Kidney glomerular epithelial cell (primary cell): ENCODE measurements at regions not wholly inside any gene's neighbourhood (a gene's known extent, or its start where the extent isn't known, plus 50 kb on each side); places are given as distances from the start of the nearest gene placed in this dataset.
"Not testable (repeated sequence)": the region's sequence is repeated elsewhere in the genome, so short reads cannot be mapped to it uniquely, and the experiment has no call there.

ENCODE experiments used
- DNase-seq: peaks from one replicate; lab custom pipeline; 2025; lab: John Stamatoyannopoulos, UW

GRCh38 chr13:80173224-80173623 is 167.7 kb downstream of the SPRY2 start:
- no peak for DNase-seq

- no peak for DNase-seq
Observed at GRCh38 chr13:80171096-80171495, 169.8 kb downstream of the SPRY2 start.

DNA sequence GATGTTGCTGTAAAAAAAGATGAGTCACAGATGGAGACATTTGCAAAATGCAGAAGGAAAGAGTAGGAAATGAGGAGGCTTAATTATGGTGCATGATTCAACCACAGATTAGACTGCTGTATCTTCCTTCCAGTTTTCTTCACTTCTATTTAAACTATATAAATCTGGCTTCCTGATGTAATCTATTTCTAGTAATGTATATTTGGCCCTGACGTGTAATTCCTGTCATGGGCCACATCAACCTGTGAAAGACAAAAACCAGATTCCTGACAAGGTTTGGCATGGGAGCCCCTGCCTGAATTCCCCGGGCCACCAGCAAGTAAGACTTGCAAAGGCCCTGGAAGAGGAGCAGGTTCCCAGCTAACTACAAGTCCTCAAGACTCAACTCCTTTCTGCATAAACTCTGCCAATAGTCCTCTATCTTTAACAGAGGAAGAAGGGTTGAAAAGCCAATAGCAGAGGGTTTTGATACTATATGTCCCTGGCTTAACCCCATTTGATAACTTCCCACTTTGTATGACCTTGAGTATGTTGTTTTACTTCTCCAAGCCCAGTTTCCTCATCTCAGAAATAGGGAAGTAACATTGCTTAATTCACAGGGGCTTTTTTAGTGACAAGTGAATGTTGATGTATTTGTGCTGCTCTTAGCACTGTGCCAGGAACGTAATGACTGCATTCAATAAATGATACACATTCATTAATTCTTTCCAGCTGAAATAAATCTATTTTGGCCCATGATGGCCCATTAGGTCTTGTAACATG is 172.7 kb downstream of the SPRY2 start:
- no peak for DNase-seq

- no peak for DNase-seq
Observed at GRCh38 chr13:80166352-80166751, 174.6 kb downstream of the SPRY2 start.

- no peak for DNase-seq
Observed at GRCh38 chr13:80164462-80164861, 176.5 kb downstream of the SPRY2 start.

- DNase-seq = no peak
Observed at GRCh38 chr13:80161896-80162295, 179.0 kb downstream of the SPRY2 start.

DNA sequence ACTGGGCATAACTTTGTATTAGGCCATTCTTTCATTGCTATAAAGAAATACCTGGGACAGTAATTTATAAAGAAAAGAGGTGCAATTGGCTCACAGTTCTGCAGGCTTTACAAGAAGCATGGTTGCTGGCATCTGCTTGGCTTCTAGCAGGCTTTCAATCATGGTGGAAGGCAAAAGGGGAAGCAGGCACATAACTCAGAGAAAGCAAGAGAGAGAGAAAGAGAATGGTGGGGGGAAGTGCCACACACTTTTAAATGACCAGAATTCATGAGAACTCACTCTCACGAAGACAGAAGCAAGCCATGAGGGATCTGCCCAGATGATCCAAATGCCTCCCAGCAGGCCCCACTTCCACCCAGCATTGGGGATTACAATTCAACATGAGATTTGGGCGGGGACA is 179.7 kb downstream of the SPRY2 start:
- no peak for DNase-seq

GRCh38 chr13:80160110-80160509 is 180.8 kb downstream of the SPRY2 start:
- DNase-seq = no peak

GRCh38 chr13:80157261-80157932 is 183.5 kb downstream of the SPRY2 start:
- no peak for DNase-seq

GRCh38 chr13:80152142-80152541 is 188.8 kb downstream of the SPRY2 start:
- not testable (repeated sequence) for DNase-seq

DNA sequence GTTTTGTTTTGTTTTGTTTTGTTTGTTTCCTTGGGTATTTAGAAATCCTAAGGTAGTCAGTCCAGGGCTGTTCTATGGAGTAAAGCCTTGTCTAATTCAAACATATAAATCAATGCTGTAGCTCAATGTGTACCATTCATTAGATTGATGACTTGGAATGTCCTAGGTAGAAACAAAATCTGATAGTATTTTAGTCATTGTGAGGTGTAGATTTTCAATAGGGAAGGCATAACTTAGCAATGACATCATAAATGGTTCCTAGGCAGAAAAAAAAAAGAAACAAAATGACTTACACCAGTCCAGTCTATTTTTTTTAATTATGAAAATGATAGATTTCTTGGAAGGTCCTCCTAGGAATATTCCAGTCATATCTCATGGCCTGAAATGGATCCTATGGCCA is 189.9 kb downstream of the SPRY2 start:
- no peak for DNase-seq

DNA sequence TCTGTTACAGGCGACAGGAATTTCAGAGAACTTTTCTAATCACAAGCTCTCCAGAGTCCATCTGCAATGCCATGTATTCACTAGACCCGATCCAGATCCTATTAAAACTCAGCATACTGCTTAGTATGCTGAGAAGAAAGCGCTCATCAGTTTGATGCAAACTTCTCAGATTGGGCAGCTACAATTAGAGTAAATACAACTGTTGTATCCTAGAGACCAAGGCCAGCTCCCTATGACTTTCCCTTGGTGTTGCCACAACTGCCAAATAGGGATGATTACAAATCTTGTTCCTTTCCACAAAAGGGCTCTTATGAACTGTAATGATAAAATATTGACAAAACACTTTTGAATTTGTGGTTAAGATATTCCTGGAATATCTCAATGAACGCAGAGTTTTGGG is 191.2 kb downstream of the SPRY2 start:
- no peak for DNase-seq

- no peak for DNase-seq
Observed at GRCh38 chr13:80145171-80145690, 195.7 kb downstream of the SPRY2 start.

GRCh38 chr13:80144493-80144892 is 196.4 kb downstream of the SPRY2 start:
- DNase-seq = no peak

GRCh38 chr13:80141123-80141849 is 199.6 kb downstream of the SPRY2 start:
- peak; percentile 24 for DNase-seq

GRCh38 chr13:80140685-80141084 is 200.2 kb downstream of the SPRY2 start:
- no peak for DNase-seq

GRCh38 chr13:80139196-80139595 is 201.7 kb downstream of the SPRY2 start:
- DNase-seq = no peak

DNA sequence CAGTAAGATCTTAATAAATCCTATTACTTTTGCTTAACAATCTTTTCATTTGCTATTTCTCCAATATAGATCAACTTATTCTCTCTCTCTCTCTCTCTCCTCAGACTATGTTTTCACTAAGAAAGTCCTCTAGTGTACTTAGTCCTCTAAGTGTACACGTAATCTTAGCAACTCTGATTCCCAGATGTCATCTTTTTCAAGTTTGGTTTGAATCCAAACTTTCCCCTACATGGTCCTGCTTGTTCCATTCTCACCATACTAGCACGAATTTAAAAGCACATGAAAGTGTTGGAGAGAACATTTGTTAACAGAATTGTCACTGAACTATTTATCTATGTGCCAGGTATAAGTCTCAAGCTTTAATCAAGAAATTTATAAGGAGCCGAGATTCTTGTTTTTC is 202.9 kb downstream of the SPRY2 start:
- DNase-seq = no peak

DNA sequence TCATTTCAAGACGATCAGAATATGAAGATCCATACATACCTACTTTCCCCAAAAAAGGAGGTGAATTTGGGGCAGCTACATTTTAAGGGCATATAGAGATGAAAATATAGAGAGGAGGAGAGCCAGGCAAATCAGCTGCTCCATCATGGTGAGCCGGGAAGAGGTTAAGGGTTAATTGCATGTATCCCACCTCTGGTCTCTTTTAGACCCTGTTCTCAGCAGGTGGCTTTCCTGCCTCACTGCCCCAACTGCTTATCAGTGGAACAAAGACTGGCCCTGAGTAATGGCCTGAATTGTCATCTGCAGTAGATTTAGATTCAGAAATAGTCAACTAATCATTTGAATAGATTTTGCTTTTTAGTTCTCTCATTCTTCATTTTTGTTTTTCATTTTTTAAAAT is 206.6 kb downstream of the SPRY2 start:
- DNase-seq = no peak

- DNase-seq = no peak
Observed at GRCh38 chr13:80133631-80134261, 207.2 kb downstream of the SPRY2 start.

DNA sequence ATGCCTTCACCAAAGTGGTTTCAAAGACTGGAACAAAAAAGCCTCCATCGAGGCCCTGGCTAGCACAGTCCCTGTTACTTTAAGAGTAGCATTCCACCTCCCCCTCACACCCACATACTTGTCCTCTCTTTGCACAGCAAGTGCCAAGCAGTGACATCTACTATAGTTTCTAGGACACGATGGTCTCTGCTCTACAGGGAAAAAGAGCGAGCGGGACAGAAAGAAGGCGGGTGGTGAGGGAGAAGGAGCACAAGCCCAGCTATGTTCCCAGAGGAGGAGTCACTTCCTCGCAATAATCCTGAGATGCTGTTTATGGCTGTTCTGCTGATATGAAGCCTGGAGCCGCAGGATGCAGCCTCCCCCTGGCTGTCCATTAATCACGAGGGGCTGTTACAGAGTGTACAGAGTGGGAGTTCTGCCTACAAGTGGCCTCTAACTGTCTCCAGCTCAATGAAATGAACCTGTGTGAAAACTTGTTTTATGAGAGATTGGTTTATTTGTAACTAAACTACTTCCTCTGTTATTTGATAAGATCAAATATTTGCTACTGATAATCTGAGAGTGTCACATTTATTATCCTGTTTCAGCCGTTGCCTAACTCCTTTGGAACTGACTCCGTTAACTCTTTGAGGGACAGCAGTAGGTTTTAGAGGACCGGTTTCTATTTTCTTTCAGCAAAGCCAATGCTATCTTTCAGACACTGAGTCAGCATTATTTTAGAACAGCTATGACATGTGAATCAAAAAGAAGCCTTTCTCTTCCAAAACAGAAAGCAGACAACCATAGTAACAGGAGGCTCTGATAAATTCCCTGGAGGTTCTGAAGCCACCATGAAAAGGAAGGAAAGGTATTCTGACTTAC is 208.0 kb downstream of the SPRY2 start:
- DNase-seq = peak; percentile 81
